HepG2 (cell line): ENCODE measurements at regions not wholly inside any gene's neighbourhood (a gene's known extent, or its start where the extent isn't known, plus 50 kb on each side); places are given as distances from the start of the nearest gene placed in this dataset.

ENCODE experiments used
- ATAC-seq: fragments of 200-7000 bp; cut with Tn5 transposase; 3 replicates; pipeline ENCODE4 v1.9.1; 2020; ENCODE audit warnings: mild to moderate bottlenecking, moderate library complexity
- BruUV-seq: library from RNA; stranded (reverse); fragments of 400-500 nt; replicated peaks from 2 replicates; lab custom pipeline; 2021; lab: Mats Ljungman, UMichigan
- CTCF ChIA-PET: fragments of 300-600 bp; formaldehyde crosslinking; extraction: SDS; loops from one replicate; lab custom pipeline; 2021; ENCODE audit warnings: low total read pairs, inconsistent platforms, low intra/inter-chr PET ratio; lab: Yijun Ruan, JAX
- POLR2A ChIA-PET: fragments of 350-600 bp; sonication (Branson Sonifier 250); formaldehyde crosslinking; loops from one replicate; lab custom pipeline; 2020; ENCODE audit warnings: antibody characterized with exemption, inconsistent platforms; lab: Yijun Ruan, JAX
- DNase-seq: peaks from one replicate; pipeline ENCODE4 v3.0.0-alpha.2; 2015; ENCODE audit warnings: low spot score
- FAIRE-seq: peaks from 3 replicates; lab custom pipeline; 2011; peaks lifted over from hg19 to GRCh38; lab: Jason Lieb, UNC
- H2AFZ ChIP-seq: one replicate; pipeline ENCODE4 v1.6.1; 2011; ENCODE audit warnings: low read length, inconsistent platforms
- H3K27ac ChIP-seq: fragments of 300-600 bp; 3 replicates; pipeline ENCODE4 v1.8.0; 2011; ENCODE audit warnings: mixed run types, mild to moderate bottlenecking, mixed read lengths, low read length, inconsistent platforms; ENCODE audit not compliant: insufficient read depth; ENCODE audit errors: extremely low read length
- H3K27me3 ChIP-seq, 2 experiments: fragments of 200-600 bp in 1 of 2; 2 replicates in 1 of 2; 3 replicates in 1 of 2; pipeline versions ENCODE4 v1.6.0 to v1.8.0; 2011; ENCODE audit warnings: low read length in 2 of 2, mild to moderate bottlenecking in 2 of 2, moderate library complexity in 2 of 2, inconsistent platforms in 1 of 2; ENCODE audit not compliant: insufficient read depth in 2 of 2, control insufficient read depth in 1 of 2
- H3K36me3 ChIP-seq, 2 experiments: fragments of 200-600 bp in 1 of 2; replicated peaks in 1 of 2; 2 replicates in 1 of 2; 3 replicates in 1 of 2; pipeline versions ENCODE4 v1.5.1 to v1.8.0; 2011; ENCODE audit warnings: low read length in 2 of 2, inconsistent platforms in 1 of 2; ENCODE audit not compliant: insufficient read depth in 2 of 2, control insufficient read depth in 1 of 2
- H3K4me1 ChIP-seq: 2 replicates; pipeline ENCODE4 v1.5.1; 2012; ENCODE audit warnings: low read length, inconsistent platforms; ENCODE audit not compliant: insufficient read depth
- H3K4me2 ChIP-seq: 2 replicates; pipeline ENCODE4 v1.6.0; 2011; ENCODE audit warnings: low read depth, low read length, inconsistent platforms
- H3K4me3 ChIP-seq, 3 experiments: fragments of 200-600 bp in 1 of 3; sonication (generic), shearing (Covaris generic) in 1 of 3; replicated peaks in 1 of 3; 2 replicates each; pipeline ENCODE4 v1.5.1; 2011 to 2016; ENCODE audit warnings: low read length in 3 of 3, inconsistent platforms in 2 of 3, low read depth in 2 of 3, mild to moderate bottlenecking in 2 of 3, control low read depth in 1 of 3, mixed read lengths in 1 of 3; ENCODE audit not compliant: insufficient read depth in 1 of 3
- H3K79me2 ChIP-seq: one replicate; pipeline ENCODE4 v1.6.1; 2011; ENCODE audit warnings: low read length, inconsistent platforms; ENCODE audit not compliant: insufficient read depth
- H3K9ac ChIP-seq: 2 replicates; pipeline ENCODE4 v1.6.0; 2011; ENCODE audit warnings: mild to moderate bottlenecking, low read depth, low read length, inconsistent platforms; ENCODE audit not compliant: insufficient read depth
- H3K9me3 ChIP-seq: 2 replicates; pipeline ENCODE4 v1.5.1; 2012; ENCODE audit warnings: mild to moderate bottlenecking, low read length
- H4K20me1 ChIP-seq: 2 replicates; pipeline ENCODE4 v1.6.0; 2011; ENCODE audit warnings: inconsistent platforms, mild to moderate bottlenecking, low read length, moderate library complexity; ENCODE audit not compliant: insufficient read depth
- CBFB ChIP-seq: sonication (generic); formaldehyde crosslinking; IDR thresholded peaks from 2 replicates; pipeline ENCODE4 v1.4.0; 2020; ENCODE audit warnings: missing genetic modification reagents
- CCDC6 ChIP-seq: sonication (generic); formaldehyde crosslinking; IDR thresholded peaks from 2 replicates; pipeline ENCODE4 v1.8.1; 2022; ENCODE audit warnings: mild to moderate bottlenecking, missing genetic modification reagents, moderate library complexity
- HMGXB4 ChIP-seq, 2 experiments: sonication (generic) in 1 of 2; formaldehyde crosslinking in 1 of 2; IDR thresholded peaks; 2 replicates each; pipeline versions ENCODE4 v1.4.0 to v1.6.1; 2018 to 2020; ENCODE audit warnings: missing genetic modification reagents in 2 of 2, borderline replicate concordance in 1 of 2, low read depth in 1 of 2, mild to moderate bottlenecking in 1 of 2, missing biosample characterization in 1 of 2
- HNF4G ChIP-seq, 2 experiments: sonication (generic) in 1 of 2; formaldehyde crosslinking in 1 of 2; IDR thresholded peaks; 2 replicates each; pipeline versions ENCODE4 v1.4.0 to v1.6.1; 2011 to 2020; ENCODE audit warnings: borderline replicate concordance in 2 of 2, low read depth in 2 of 2, mild to moderate bottlenecking in 2 of 2, low read length in 1 of 2, missing genetic modification reagents in 1 of 2, moderate library complexity in 1 of 2
- KAT2B ChIP-seq: fragments of 150-350 bp; IDR thresholded peaks from 2 replicates; pipeline ENCODE4 v1.6.1; 2014; ENCODE audit warnings: low read depth, low read length, borderline replicate concordance
- TEF ChIP-seq: sonication (generic); formaldehyde crosslinking; IDR thresholded peaks from 2 replicates; pipeline ENCODE4 v1.5.0; 2020; ENCODE audit warnings: missing genetic modification reagents
- ZBTB10 ChIP-seq: sonication (generic); formaldehyde crosslinking; IDR thresholded peaks from 2 replicates; pipeline ENCODE4 v1.4.0; 2020; ENCODE audit warnings: missing genetic modification reagents, borderline replicate concordance
- ZBTB43 ChIP-seq: sonication (generic); formaldehyde crosslinking; conservative IDR thresholded peaks from 2 replicates; pipeline ENCODE4 v1.4.0; 2020; ENCODE audit warnings: missing genetic modification reagents
- ZFP37 ChIP-seq: sonication (generic); formaldehyde crosslinking; IDR thresholded peaks from 2 replicates; pipeline ENCODE4 v1.4.0; 2020; ENCODE audit warnings: missing genetic modification reagents, borderline replicate concordance
- ZNF775 ChIP-seq: sonication (generic); formaldehyde crosslinking; IDR thresholded peaks from 2 replicates; pipeline ENCODE4 v1.4.0; 2020; ENCODE audit warnings: missing genetic modification reagents, mild to moderate bottlenecking, moderate library complexity, borderline replicate concordance
- ZSCAN30 ChIP-seq: sonication (generic); formaldehyde crosslinking; IDR thresholded peaks from 2 replicates; pipeline ENCODE4 v1.5.0; 2020; ENCODE audit warnings: mild to moderate bottlenecking, missing genetic modification reagents
- WGBS: methylation state at CpG from one replicate; pipeline ENCODE4 v1.1.6; 2017; ENCODE audit warnings: low lambda C conversion rate; 5-methylcytosine and 5-hydroxymethylcytosine counted together
- in situ Hi-C: cut with HindIII; loops from 2 replicates; pipeline ENCODE4 v1.10.0; 2017; ENCODE audit warnings: low pct_unique_long_range_greater_than_20kb; ENCODE audit not compliant: extremely low pct_ligation_motif_present
- intact Hi-C: fragments of 100-400 bp; cut with micrococcal nuclease; formaldehyde crosslinking; loops from one replicate; pipeline ENCODE4 v1.10.0; 2022; ENCODE audit not compliant: unreplicated experiment

- Histone ChIP-seq H3K4me1 (no peaks in the 10 kb centered on the region), H3K27me3 (no peaks in the 10 kb centered on the region), H3K79me2 (no peaks in the 10 kb centered on the region), H3K27ac (no peak overlapping the region), H3K4me2 (no peak overlapping the region), H3K4me3 (no peak overlapping the region), H2AFZ (no peak overlapping the region), H3K36me3 (no peaks in the 10 kb centered on the region), H3K9me3 (peaks cover 77% of the 10 kb centered on the region), H4K20me1 (no peaks in the 10 kb centered on the region), H3K9ac (no peak overlapping the region)
- TF ChIP-seq ZNF775 (CRISPR knock-in tag): no peak
- TF ChIP-seq ZSCAN30 (CRISPR knock-in tag): no peak
- TF ChIP-seq ZBTB43 (CRISPR knock-in tag): no peak
- no peak for TF ChIP-seq CCDC6 (CRISPR knock-in tag)
- TF ChIP-seq HNF4G (IDR thresholded peaks at IDR 0.05; ENCODE audit: borderline replicate concordance, low read depth, low read length): no peak
- TF ChIP-seq HNF4G (CRISPR knock-in tag; IDR thresholded peaks at IDR 0.05; ENCODE audit: borderline replicate concordance, low read depth): no peak
- no peak for TF ChIP-seq CBFB (CRISPR knock-in tag)
- no peak for TF ChIP-seq TEF (CRISPR knock-in tag)
- no peak for TF ChIP-seq ZFP37 (CRISPR knock-in tag)
- no peak for TF ChIP-seq ZBTB10
- TF ChIP-seq HMGXB4 (CRISPR knock-in tag; IDR thresholded peaks at IDR 0.05; ENCODE audit: borderline replicate concordance in 1 of 2, low read depth in 1 of 2): no peak
- TF ChIP-seq KAT2B: no peak
- DNase-seq (no peak), ATAC-seq (no peak), FAIRE-seq (no peak)
- CTCF ChIA-PET: no interaction called here
- in situ Hi-C loops: no loop called here
- WGBS: 3% methylated on average over 6 of the region's 6 CpGs
- POLR2A ChIA-PET: no interaction called here
- no TSS peak for BruUV-seq
- intact Hi-C loops: no loop called here
Measured at GRCh38 chr21:19935467-19935866, 1062.7 kb upstream of the NCAM2 start.
